OCI-LY1 (cell line): ENCODE measurements at regions not wholly inside any gene's neighbourhood (a gene's known extent, or its start where the extent isn't known, plus 50 kb on each side); places are given as distances from the start of the nearest gene placed in this dataset.

Experiments used
- H2AFZ ChIP-seq: fragments of 200-600 bp; sonication (generic), shearing (Covaris generic); 2 replicates; pipeline ENCODE4 v1.6.0; 2014; ENCODE audit warnings: antibody characterized with exemption, mild to moderate bottlenecking, low read length
- H3F3A ChIP-seq: fragments of 200-600 bp; sonication (generic), shearing (Covaris generic); 2 replicates; pipeline ENCODE4 v1.6.0; 2014; ENCODE audit warnings: mild to moderate bottlenecking, antibody characterized with exemption, low read length, moderate library complexity; ENCODE audit not compliant: insufficient read depth
- H3K27ac ChIP-seq: fragments of 200-600 bp; sonication (generic); 2 replicates; pipeline ENCODE4 v1.5.1; 2014; ENCODE audit warnings: low read length, mixed run types, mild to moderate bottlenecking, low read depth; ENCODE audit not compliant: poor library complexity, severe bottlenecking
- H3K27me3 ChIP-seq: fragments of 200-600 bp; sonication (generic); 2 replicates; pipeline ENCODE4 v1.6.0; 2014; ENCODE audit warnings: antibody characterized with exemption, mild to moderate bottlenecking, low read length, moderate library complexity; ENCODE audit not compliant: insufficient read depth
- H3K36me3 ChIP-seq: fragments of 200-600 bp; sonication (generic); 2 replicates; pipeline ENCODE4 v1.6.1; 2014; ENCODE audit warnings: mild to moderate bottlenecking, antibody characterized with exemption, low read length, moderate library complexity, mixed read lengths; ENCODE audit not compliant: insufficient read depth
- H3K4me1 ChIP-seq: fragments of 200-600 bp; sonication (generic); 2 replicates; pipeline ENCODE4 v1.5.1; 2014; ENCODE audit warnings: mild to moderate bottlenecking, low read length, moderate library complexity; ENCODE audit not compliant: insufficient read depth, severe bottlenecking
- H3K4me2 ChIP-seq: fragments of 200-600 bp; sonication (generic), shearing (Covaris generic); 2 replicates; pipeline ENCODE4 v1.6.1; 2014; ENCODE audit warnings: low read length
- H3K4me3 ChIP-seq: fragments of 200-600 bp; sonication (generic); 2 replicates; pipeline ENCODE4 v1.5.1; 2014; ENCODE audit warnings: low read length, low read depth, mild to moderate bottlenecking, mixed read lengths; ENCODE audit not compliant: poor library complexity, severe bottlenecking
- H3K79me2 ChIP-seq: fragments of 200-600 bp; shearing (Covaris generic); 2 replicates; pipeline ENCODE4 v1.6.1; 2016; ENCODE audit warnings: mixed run types, low read length, mixed read lengths; ENCODE audit not compliant: insufficient read depth
- H3K9ac ChIP-seq: fragments of 200-600 bp; sonication (generic), shearing (Covaris generic); 2 replicates; pipeline ENCODE4 v1.6.1; 2014; ENCODE audit warnings: mild to moderate bottlenecking, low read length, mixed read lengths
- H3K9me2 ChIP-seq: fragments of 200-600 bp; sonication (generic), shearing (Covaris generic); 2 replicates; pipeline ENCODE4 v1.6.1; 2014; ENCODE audit warnings: low read depth, mild to moderate bottlenecking, low read length, mixed read lengths
- H3K9me3 ChIP-seq: fragments of 200-600 bp; shearing (Covaris generic); 2 replicates; pipeline ENCODE4 v1.6.1; 2014; ENCODE audit warnings: low read length, mixed read lengths
- H4K20me1 ChIP-seq: fragments of 200-600 bp; sonication (generic), shearing (Covaris generic); 2 replicates; pipeline ENCODE4 v1.6.0; 2016; ENCODE audit warnings: mild to moderate bottlenecking, low read length; ENCODE audit not compliant: insufficient read depth
- EZH2 ChIP-seq: fragments of 200-600 bp; sonication (generic), shearing (Covaris generic); IDR thresholded peaks from 2 replicates; pipeline ENCODE4 v1.8.0; 2017; ENCODE audit warnings: borderline replicate concordance, mixed run types, mild to moderate bottlenecking, antibody characterized with exemption, low read length, moderate library complexity, mixed read lengths
- TF ChIP-seq, protein P1 (sequence below): fragments of 200-600 bp; sonication (generic), shearing (Covaris generic); IDR thresholded peaks from 2 replicates; pipeline ENCODE4 v1.5.1; 2017; ENCODE audit warnings: mild to moderate bottlenecking, antibody characterized with exemption, low read length, moderate library complexity, mixed read lengths

DNA sequence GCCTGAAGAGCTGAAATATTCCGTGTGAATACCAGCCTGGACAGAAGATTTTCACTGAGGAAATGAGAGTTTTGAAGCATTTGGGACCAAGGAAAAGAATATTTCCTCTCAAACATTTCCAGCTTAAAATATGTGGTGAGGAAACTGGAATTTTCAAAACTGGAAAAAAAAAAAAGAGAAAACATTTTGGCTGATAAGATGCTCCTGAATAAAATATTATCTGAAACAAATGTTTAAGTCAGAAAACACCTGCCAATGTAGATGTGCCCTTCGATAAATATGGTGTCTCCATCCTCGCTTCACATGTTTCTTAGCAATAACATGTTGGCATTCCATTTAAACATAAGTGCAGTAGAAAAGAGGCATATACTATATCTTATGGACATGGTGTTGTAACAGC lies 567.0 kb downstream of the PRKD1 start:
- Histone ChIP-seq H3K4me3 (no peak overlapping the region), H4K20me1 (no peaks in the 10 kb centered on the region), H3K9me3 (no peaks in the 10 kb centered on the region), H2AFZ (no peak overlapping the region), H3K9me2 (no peaks in the 10 kb centered on the region), H3K4me1 (no peaks in the 10 kb centered on the region), H3K9ac (no peak overlapping the region), H3F3A (no peaks in the 10 kb centered on the region), H3K27me3 (no peaks in the 10 kb centered on the region), H3K79me2 (no peaks in the 10 kb centered on the region), H3K4me2 (no peak overlapping the region), H3K36me3 (no peaks in the 10 kb centered on the region), H3K27ac (no peak overlapping the region)
- TF ChIP-seq, protein P1, sequence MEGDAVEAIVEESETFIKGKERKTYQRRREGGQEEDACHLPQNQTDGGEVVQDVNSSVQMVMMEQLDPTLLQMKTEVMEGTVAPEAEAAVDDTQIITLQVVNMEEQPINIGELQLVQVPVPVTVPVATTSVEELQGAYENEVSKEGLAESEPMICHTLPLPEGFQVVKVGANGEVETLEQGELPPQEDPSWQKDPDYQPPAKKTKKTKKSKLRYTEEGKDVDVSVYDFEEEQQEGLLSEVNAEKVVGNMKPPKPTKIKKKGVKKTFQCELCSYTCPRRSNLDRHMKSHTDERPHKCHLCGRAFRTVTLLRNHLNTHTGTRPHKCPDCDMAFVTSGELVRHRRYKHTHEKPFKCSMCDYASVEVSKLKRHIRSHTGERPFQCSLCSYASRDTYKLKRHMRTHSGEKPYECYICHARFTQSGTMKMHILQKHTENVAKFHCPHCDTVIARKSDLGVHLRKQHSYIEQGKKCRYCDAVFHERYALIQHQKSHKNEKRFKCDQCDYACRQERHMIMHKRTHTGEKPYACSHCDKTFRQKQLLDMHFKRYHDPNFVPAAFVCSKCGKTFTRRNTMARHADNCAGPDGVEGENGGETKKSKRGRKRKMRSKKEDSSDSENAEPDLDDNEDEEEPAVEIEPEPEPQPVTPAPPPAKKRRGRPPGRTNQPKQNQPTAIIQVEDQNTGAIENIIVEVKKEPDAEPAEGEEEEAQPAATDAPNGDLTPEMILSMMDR: no peak
- TF ChIP-seq EZH2: no peak

GRCh38 chr14:29370024-29370423 lies 557.6 kb downstream of the PRKD1 start:
- H3K79me2 ChIP-seq: no peaks in the 10 kb centered on the region
- no peak overlapping the region for H3K4me2 ChIP-seq
- H3K9me3 ChIP-seq: no peaks in the 10 kb centered on the region
- H3K4me3 ChIP-seq: no peak overlapping the region
- TF ChIP-seq EZH2: no peak
- TF ChIP-seq, protein P1: no peak
- no peaks in the 10 kb centered on the region for H3K4me1 ChIP-seq
- no peak overlapping the region for H3K9ac ChIP-seq
- H3K27ac ChIP-seq: no peak overlapping the region
- H3K9me2 ChIP-seq: no peaks in the 10 kb centered on the region
- H3K27me3 ChIP-seq: no peaks in the 10 kb centered on the region
- H4K20me1 ChIP-seq: no peaks in the 10 kb centered on the region
- no peak overlapping the region for H2AFZ ChIP-seq
- no peaks in the 10 kb centered on the region for H3F3A ChIP-seq
- no peaks in the 10 kb centered on the region for H3K36me3 ChIP-seq

GRCh38 chr14:29376237-29376636 lies 551.4 kb downstream of the PRKD1 start:
- no peaks in the 10 kb centered on the region for H3F3A ChIP-seq
- H4K20me1 ChIP-seq: no peaks in the 10 kb centered on the region
- no peaks in the 10 kb centered on the region for H3K9me2 ChIP-seq
- H3K27ac ChIP-seq: no peak overlapping the region
- no peak overlapping the region for H3K4me3 ChIP-seq
- H2AFZ ChIP-seq: no peak overlapping the region
- H3K9ac ChIP-seq: no peak overlapping the region
- H3K4me2 ChIP-seq: no peak overlapping the region
- no peaks in the 10 kb centered on the region for H3K36me3 ChIP-seq
- H3K27me3 ChIP-seq: no peaks in the 10 kb centered on the region
- H3K9me3 ChIP-seq: no peaks in the 10 kb centered on the region
- TF ChIP-seq EZH2: no peak
- TF ChIP-seq, protein P1: no peak
- no peaks in the 10 kb centered on the region for H3K4me1 ChIP-seq
- H3K79me2 ChIP-seq: no peaks in the 10 kb centered on the region
